GM12878 (cell line): ENCODE measurements at regions not wholly inside any gene's neighbourhood (a gene's known extent, or its start where the extent isn't known, plus 50 kb on each side); places are given as distances from the start of the nearest gene placed in this dataset.

Source experiments
- ATAC-seq: fragments of 200-7000 bp; cut with Tn5 transposase; 3 replicates; pipeline ENCODE4 v1.9.1; 2020; ENCODE audit warnings: mild to moderate bottlenecking, moderate library complexity
- BruUV-seq: library from RNA; stranded (reverse); fragments of 400-500 nt; replicated peaks from 2 replicates; lab custom pipeline; 2021; lab: Mats Ljungman, UMichigan
- CTCF ChIA-PET: fragments of 300-600 bp; sonication (Branson Sonifier 250); formaldehyde crosslinking; extraction: SDS; loops from one replicate; lab custom pipeline; 2021; ENCODE audit warnings: inconsistent platforms; lab: Yijun Ruan, JAX
- POLR2A ChIA-PET: fragments of 350-600 bp; formaldehyde crosslinking; extraction: SDS; loops from one replicate; lab custom pipeline; 2021; ENCODE audit warnings: inconsistent platforms; lab: Charles Lee
- RAD21 ChIA-PET: fragments of 300-600 bp; sonication (Branson Sonifier 250); formaldehyde crosslinking; loops from one replicate; lab custom pipeline; 2023; ENCODE audit warnings: antibody characterized with exemption; ENCODE audit not compliant: unreplicated experiment; lab: Charles Lee
- SMC1A ChIA-PET: fragments of 300-600 bp; sonication (Branson Sonifier 250); formaldehyde crosslinking; loops from one replicate; lab custom pipeline; 2023; ENCODE audit not compliant: unreplicated experiment, uncharacterized antibody; lab: Charles Lee
- DNase-seq: peaks from one replicate; pipeline ENCODE4 v3.0.0-alpha.2; 2011; ENCODE audit warnings: low read depth, low spot score
- FAIRE-seq: peaks from 3 replicates; lab custom pipeline; 2011; peaks lifted over from hg19 to GRCh38; lab: Jason Lieb, UNC
- H2AFZ ChIP-seq: 2 replicates; pipeline ENCODE4 v1.6.0; 2011; ENCODE audit warnings: low read depth, low read length, control low read depth; ENCODE audit not compliant: control insufficient read depth
- H3K27ac ChIP-seq: 2 replicates; pipeline ENCODE4 v1.5.1; 2011; ENCODE audit warnings: control low read depth; ENCODE audit not compliant: control insufficient read depth, insufficient read depth
- H3K27me3 ChIP-seq, 2 experiments: replicated peaks in 1 of 2; 2 replicates each; pipeline versions ENCODE4 v1.6.0 to v1.6.1; 2011; ENCODE audit warnings: low read length in 1 of 2; ENCODE audit not compliant: control insufficient read depth in 2 of 2, insufficient read depth in 2 of 2
- H3K36me3 ChIP-seq, 2 experiments: 2 replicates each; pipeline ENCODE4 v1.5.1; 2011; ENCODE audit warnings: low read length in 1 of 2; ENCODE audit not compliant: control insufficient read depth in 2 of 2, insufficient read depth in 2 of 2
- H3K4me1 ChIP-seq: 2 replicates; pipeline ENCODE4 v1.6.1; 2011; ENCODE audit warnings: mild to moderate bottlenecking, low read length, moderate library complexity, mixed read lengths; ENCODE audit not compliant: control insufficient read depth, insufficient read depth
- H3K4me2 ChIP-seq: 2 replicates; pipeline ENCODE4 v1.6.0; 2011; ENCODE audit warnings: control low read depth; ENCODE audit not compliant: control insufficient read depth, insufficient read depth
- H3K4me3 ChIP-seq: fragments of 200-600 bp; sonication (generic); 2 replicates; pipeline ENCODE4 v1.5.1; 2016
- H3K79me2 ChIP-seq: 2 replicates; pipeline ENCODE4 v1.6.0; 2011; ENCODE audit warnings: low read length; ENCODE audit not compliant: control insufficient read depth, insufficient read depth
- H3K9ac ChIP-seq: 2 replicates; pipeline ENCODE4 v1.8.0; 2011; ENCODE audit warnings: low read length, control low read depth, mixed read lengths; ENCODE audit not compliant: control insufficient read depth, insufficient read depth
- H3K9me3 ChIP-seq: replicated peaks from 3 replicates; pipeline ENCODE4 v1.5.1; 2011; ENCODE audit warnings: mild to moderate bottlenecking, low read length; ENCODE audit not compliant: control insufficient read depth, insufficient read depth
- H4K20me1 ChIP-seq: 2 replicates; pipeline ENCODE4 v1.6.0; 2011; ENCODE audit not compliant: control insufficient read depth, insufficient read depth
- FOXK2 ChIP-seq: fragments of 450-650 bp; IDR thresholded peaks from 2 replicates; pipeline ENCODE4 v1.6.1; 2017; ENCODE audit warnings: mild to moderate bottlenecking, moderate library complexity
- IKZF1 ChIP-seq: fragments of 450-650 bp; conservative IDR thresholded peaks from 2 replicates; pipeline ENCODE4 v1.6.1; 2017; ENCODE audit warnings: antibody characterized with exemption, mild to moderate bottlenecking
- JUNB ChIP-seq: IDR thresholded peaks from 2 replicates; pipeline ENCODE4 v1.6.1; 2016; ENCODE audit warnings: antibody characterized with exemption, mild to moderate bottlenecking
- MTA2 ChIP-seq: fragments of 450-650 bp; IDR thresholded peaks from 2 replicates; pipeline ENCODE4 v1.6.1; 2016; ENCODE audit warnings: low read depth, mild to moderate bottlenecking, moderate library complexity
- NFYB ChIP-seq: IDR thresholded peaks from 2 replicates; pipeline ENCODE4 v1.6.1; 2011; ENCODE audit warnings: low read depth, mild to moderate bottlenecking, low read length, improper control_type of control experiment, moderate library complexity; ENCODE audit not compliant: insufficient read depth
- NR2F1 ChIP-seq: fragments of 450-650 bp; conservative IDR thresholded peaks from 2 replicates; pipeline ENCODE4 v1.6.1; 2017; ENCODE audit warnings: mild to moderate bottlenecking
- PML ChIP-seq: IDR thresholded peaks from 2 replicates; pipeline ENCODE4 v1.6.1; 2012; ENCODE audit warnings: low read length, inconsistent platforms
- SMAD1 ChIP-seq: fragments of 450-650 bp; IDR thresholded peaks from 2 replicates; pipeline ENCODE4 v1.6.1; 2018; ENCODE audit warnings: mild to moderate bottlenecking, low read depth; ENCODE audit not compliant: partially characterized antibody
- SMAD5 ChIP-seq: IDR thresholded peaks from 2 replicates; pipeline ENCODE4 v1.6.1; 2016; ENCODE audit warnings: antibody characterized with exemption, low read depth
- SP1 ChIP-seq: IDR thresholded peaks from one replicate; pipeline ENCODE4 v1.6.1; 2011; ENCODE audit warnings: low read depth, low read length
- SREBF1 ChIP-seq: IDR thresholded peaks from 2 replicates; pipeline ENCODE4 v1.6.1; 2012; ENCODE audit warnings: mild to moderate bottlenecking, low read length
- WGBS: methylation state at CpG from one replicate; pipeline ENCODE4 v1.1.6; 2016; ENCODE audit warnings: low lambda C conversion rate; ENCODE audit not compliant: insufficient replicate concordance, insufficient coverage; ENCODE audit errors: missing lambda C conversion rate; 5-methylcytosine and 5-hydroxymethylcytosine counted together
- in situ Hi-C: fragments of 300-500 bp; cut with MboI; formaldehyde crosslinking; loops from 9 replicates; pipeline ENCODE4 v1.14.3; 2018; ENCODE audit warnings: mixed read lengths
- intact Hi-C: fragments of 100-400 bp; cut with micrococcal nuclease; formaldehyde crosslinking; loops from one replicate; pipeline ENCODE4 v1.14.2; 2022; ENCODE audit not compliant: unreplicated experiment
- TF ChIP-seq, protein P1 (sequence below): fragments of 450-650 bp; formaldehyde crosslinking; IDR thresholded peaks from 2 replicates; pipeline ENCODE4 v1.5.0; 2022; ENCODE audit warnings: mild to moderate bottlenecking, missing genetic modification characterization
- TF ChIP-seq, protein P2 (sequence below): fragments of 450-650 bp; IDR thresholded peaks from 2 replicates; pipeline ENCODE4 v1.6.1; 2018; ENCODE audit warnings: mild to moderate bottlenecking, low read depth, moderate library complexity; ENCODE audit not compliant: partially characterized antibody
- TF ChIP-seq, protein P3 (sequence below): fragments of 450-650 bp; conservative IDR thresholded peaks from 2 replicates; pipeline ENCODE4 v1.6.1; 2017; ENCODE audit warnings: mild to moderate bottlenecking, moderate library complexity
- TF ChIP-seq, protein P4 (sequence below): IDR thresholded peaks from 2 replicates; pipeline ENCODE4 v1.6.1; 2011; ENCODE audit warnings: borderline replicate concordance, low read depth, mild to moderate bottlenecking, moderate library complexity, mixed read lengths, low read length; ENCODE audit not compliant: insufficient read depth; ENCODE audit errors: extremely low read length

GRCh38 chr1:59115865-59116264 is 181.0 kb upstream of the FGGY start:
- RAD21 ChIA-PET: no interaction called here
- intact Hi-C loops: no loop called here

More at GRCh38 chr1:59115865-59116264, 181.0 kb upstream of the FGGY start:
- POLR2A ChIA-PET: interaction anchor here (0.5 kb wide), 1 partner anchor 57 kb away, joined by 3 read pairs; no protein-coding TSS in a partner anchor
- Histone ChIP-seq H3K4me2 (no peak overlapping the region), H3K36me3 (no peaks in the 10 kb centered on the region), H3K27me3 (no peaks in the 10 kb centered on the region; a peak in 1 of 4 replicates), H3K9me3 (no peaks in the 10 kb centered on the region), H3K4me1 (no peaks in the 10 kb centered on the region), H3K9ac (no peak overlapping the region), H4K20me1 (no peaks in the 10 kb centered on the region), H2AFZ (no peak overlapping the region), H3K4me3 (no peak overlapping the region), H3K27ac (no peak overlapping the region), H3K79me2 (no peaks in the 10 kb centered on the region)
- in situ Hi-C loops: no loop called here
- FAIRE-seq: no peak
- WGBS: 7% methylated on average over 2 of the region's 2 CpGs
- CTCF ChIA-PET: no interaction called here
- SMC1A ChIA-PET: no interaction called here
- DNase-seq: no peak
- TF ChIP-seq, protein P1, sequence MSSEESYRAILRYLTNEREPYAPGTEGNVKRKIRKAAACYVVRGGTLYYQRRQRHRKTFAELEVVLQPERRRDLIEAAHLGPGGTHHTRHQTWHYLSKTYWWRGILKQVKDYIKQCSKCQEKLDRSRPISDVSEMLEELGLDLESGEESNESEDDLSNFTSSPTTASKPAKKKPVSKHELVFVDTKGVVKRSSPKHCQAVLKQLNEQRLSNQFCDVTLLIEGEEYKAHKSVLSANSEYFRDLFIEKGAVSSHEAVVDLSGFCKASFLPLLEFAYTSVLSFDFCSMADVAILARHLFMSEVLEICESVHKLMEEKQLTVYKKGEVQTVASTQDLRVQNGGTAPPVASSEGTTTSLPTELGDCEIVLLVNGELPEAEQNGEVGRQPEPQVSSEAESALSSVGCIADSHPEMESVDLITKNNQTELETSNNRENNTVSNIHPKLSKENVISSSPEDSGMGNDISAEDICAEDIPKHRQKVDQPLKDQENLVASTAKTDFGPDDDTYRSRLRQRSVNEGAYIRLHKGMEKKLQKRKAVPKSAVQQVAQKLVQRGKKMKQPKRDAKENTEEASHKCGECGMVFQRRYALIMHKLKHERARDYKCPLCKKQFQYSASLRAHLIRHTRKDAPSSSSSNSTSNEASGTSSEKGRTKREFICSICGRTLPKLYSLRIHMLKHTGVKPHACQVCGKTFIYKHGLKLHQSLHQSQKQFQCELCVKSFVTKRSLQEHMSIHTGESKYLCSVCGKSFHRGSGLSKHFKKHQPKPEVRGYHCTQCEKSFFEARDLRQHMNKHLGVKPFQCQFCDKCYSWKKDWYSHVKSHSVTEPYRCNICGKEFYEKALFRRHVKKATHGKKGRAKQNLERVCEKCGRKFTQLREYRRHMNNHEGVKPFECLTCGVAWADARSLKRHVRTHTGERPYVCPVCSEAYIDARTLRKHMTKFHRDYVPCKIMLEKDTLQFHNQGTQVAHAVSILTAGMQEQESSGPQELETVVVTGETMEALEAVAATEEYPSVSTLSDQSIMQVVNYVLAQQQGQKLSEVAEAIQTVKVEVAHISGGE (CRISPR knock-in tag): no peak
- TF ChIP-seq SP1 (no peak), NFYB (no peak), SMAD5 (no peak), MTA2 (no peak), SMAD1 (no peak), JUNB (no peak), SREBF1 (no peak), FOXK2 (no peak), PML (no peak), IKZF1 (no peak), NR2F1 (no peak)
- TF ChIP-seq, protein P2, sequence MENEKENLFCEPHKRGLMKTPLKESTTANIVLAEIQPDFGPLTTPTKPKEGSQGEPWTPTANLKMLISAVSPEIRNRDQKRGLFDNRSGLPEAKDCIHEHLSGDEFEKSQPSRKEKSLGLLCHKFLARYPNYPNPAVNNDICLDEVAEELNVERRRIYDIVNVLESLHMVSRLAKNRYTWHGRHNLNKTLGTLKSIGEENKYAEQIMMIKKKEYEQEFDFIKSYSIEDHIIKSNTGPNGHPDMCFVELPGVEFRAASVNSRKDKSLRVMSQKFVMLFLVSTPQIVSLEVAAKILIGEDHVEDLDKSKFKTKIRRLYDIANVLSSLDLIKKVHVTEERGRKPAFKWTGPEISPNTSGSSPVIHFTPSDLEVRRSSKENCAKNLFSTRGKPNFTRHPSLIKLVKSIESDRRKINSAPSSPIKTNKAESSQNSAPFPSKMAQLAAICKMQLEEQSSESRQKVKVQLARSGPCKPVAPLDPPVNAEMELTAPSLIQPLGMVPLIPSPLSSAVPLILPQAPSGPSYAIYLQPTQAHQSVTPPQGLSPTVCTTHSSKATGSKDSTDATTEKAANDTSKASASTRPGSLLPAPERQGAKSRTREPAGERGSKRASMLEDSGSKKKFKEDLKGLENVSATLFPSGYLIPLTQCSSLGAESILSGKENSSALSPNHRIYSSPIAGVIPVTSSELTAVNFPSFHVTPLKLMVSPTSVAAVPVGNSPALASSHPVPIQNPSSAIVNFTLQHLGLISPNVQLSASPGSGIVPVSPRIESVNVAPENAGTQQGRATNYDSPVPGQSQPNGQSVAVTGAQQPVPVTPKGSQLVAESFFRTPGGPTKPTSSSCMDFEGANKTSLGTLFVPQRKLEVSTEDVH: no peak
- TF ChIP-seq, protein P3, sequence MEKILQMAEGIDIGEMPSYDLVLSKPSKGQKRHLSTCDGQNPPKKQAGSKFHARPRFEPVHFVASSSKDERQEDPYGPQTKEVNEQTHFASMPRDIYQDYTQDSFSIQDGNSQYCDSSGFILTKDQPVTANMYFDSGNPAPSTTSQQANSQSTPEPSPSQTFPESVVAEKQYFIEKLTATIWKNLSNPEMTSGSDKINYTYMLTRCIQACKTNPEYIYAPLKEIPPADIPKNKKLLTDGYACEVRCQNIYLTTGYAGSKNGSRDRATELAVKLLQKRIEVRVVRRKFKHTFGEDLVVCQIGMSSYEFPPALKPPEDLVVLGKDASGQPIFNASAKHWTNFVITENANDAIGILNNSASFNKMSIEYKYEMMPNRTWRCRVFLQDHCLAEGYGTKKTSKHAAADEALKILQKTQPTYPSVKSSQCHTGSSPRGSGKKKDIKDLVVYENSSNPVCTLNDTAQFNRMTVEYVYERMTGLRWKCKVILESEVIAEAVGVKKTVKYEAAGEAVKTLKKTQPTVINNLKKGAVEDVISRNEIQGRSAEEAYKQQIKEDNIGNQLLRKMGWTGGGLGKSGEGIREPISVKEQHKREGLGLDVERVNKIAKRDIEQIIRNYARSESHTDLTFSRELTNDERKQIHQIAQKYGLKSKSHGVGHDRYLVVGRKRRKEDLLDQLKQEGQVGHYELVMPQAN: no peak
- TF ChIP-seq, protein P4, sequence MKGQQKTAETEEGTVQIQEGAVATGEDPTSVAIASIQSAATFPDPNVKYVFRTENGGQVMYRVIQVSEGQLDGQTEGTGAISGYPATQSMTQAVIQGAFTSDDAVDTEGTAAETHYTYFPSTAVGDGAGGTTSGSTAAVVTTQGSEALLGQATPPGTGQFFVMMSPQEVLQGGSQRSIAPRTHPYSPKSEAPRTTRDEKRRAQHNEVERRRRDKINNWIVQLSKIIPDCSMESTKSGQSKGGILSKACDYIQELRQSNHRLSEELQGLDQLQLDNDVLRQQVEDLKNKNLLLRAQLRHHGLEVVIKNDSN: no peak
- no peak for ATAC-seq
- no TSS peak for BruUV-seq
